ENCODE measurements at regions not wholly inside any gene's neighbourhood (a gene's known extent, or its start where the extent isn't known, plus 50 kb on each side); places are given as distances from the start of the nearest gene placed in this dataset.

GRCh38 chr11:71063129-71063528 is 189.2 kb downstream of the SHANK2 start:
- Histone ChIP-seq H3K4me1 (ENCODE audit: control insufficient read depth in 2 of 2, insufficient read depth in 2 of 2, low read length in 2 of 2) (no peaks in the 10 kb centered on the region), H3K36me3 (ENCODE audit: control insufficient read depth in 2 of 2, insufficient read depth in 2 of 2, low read length in 1 of 2) (no peaks in the 10 kb centered on the region), H3K9me3 (ENCODE audit: control insufficient read depth in 2 of 2, insufficient read depth in 1 of 2, low read length in 1 of 2) (peaks cover 0 to 1% of the 10 kb centered on the region in 2 donors), H3K27me3 (ENCODE audit: control insufficient read depth in 2 of 2, insufficient read depth in 1 of 2, low read length in 1 of 2) (no peaks in the 10 kb centered on the region), H3K4me3 (ENCODE audit: low read length in 2 of 2) (no peak overlapping the region), H3K27ac (ENCODE audit: low read depth in 1 of 2, low read length in 1 of 2) (no peak overlapping the region)
- DNase-seq (ENCODE audit: low read depth in 6 of 9, low spot score in 9 of 9) = no peak
- WGBS = 87% methylated on average over 7 of the region's 7 CpGs

- Histone ChIP-seq H3K4me3 (ENCODE audit: low read length in 2 of 2) (no peak overlapping the region), H3K4me1 (ENCODE audit: control insufficient read depth in 2 of 2, insufficient read depth in 2 of 2, low read length in 2 of 2) (no peaks in the 10 kb centered on the region), H3K27me3 (ENCODE audit: control insufficient read depth in 2 of 2, insufficient read depth in 1 of 2, low read length in 1 of 2) (no peaks in the 10 kb centered on the region), H3K36me3 (ENCODE audit: control insufficient read depth in 2 of 2, insufficient read depth in 2 of 2, low read length in 1 of 2) (no peaks in the 10 kb centered on the region), H3K9me3 (ENCODE audit: control insufficient read depth in 2 of 2, insufficient read depth in 1 of 2, low read length in 1 of 2) (peaks cover 0 to 1% of the 10 kb centered on the region in 2 donors), H3K27ac (ENCODE audit: low read depth in 1 of 2, low read length in 1 of 2) (no peak overlapping the region)
- 96% methylated on average over 3 of the region's 3 CpGs for WGBS
- DNase-seq (ENCODE audit: low read depth in 6 of 9, low spot score in 9 of 9) = no peak
Measured at GRCh38 chr11:71062199-71062598, 190.2 kb downstream of the SHANK2 start.

GRCh38 chr11:71060391-71060791 is 192.0 kb downstream of the SHANK2 start:
- Histone ChIP-seq H3K4me3 (ENCODE audit: low read length in 2 of 2) (no peak overlapping the region), H3K4me1 (ENCODE audit: control insufficient read depth in 2 of 2, insufficient read depth in 2 of 2, low read length in 2 of 2) (no peaks in the 10 kb centered on the region), H3K27me3 (ENCODE audit: control insufficient read depth in 2 of 2, insufficient read depth in 1 of 2, low read length in 1 of 2) (no peaks in the 10 kb centered on the region), H3K27ac (ENCODE audit: low read depth in 1 of 2, low read length in 1 of 2) (no peak overlapping the region), H3K36me3 (ENCODE audit: control insufficient read depth in 2 of 2, insufficient read depth in 2 of 2, low read length in 1 of 2) (no peaks in the 10 kb centered on the region), H3K9me3 (ENCODE audit: control insufficient read depth in 2 of 2, insufficient read depth in 1 of 2, low read length in 1 of 2) (peaks cover 0 to 1% of the 10 kb centered on the region in 2 donors)
- DNase-seq (ENCODE audit: low read depth in 6 of 9, low spot score in 9 of 9) = no peak
- 83% methylated on average over 9 of the region's 9 CpGs for WGBS

GRCh38 chr11:71059662-71060061 is 192.7 kb downstream of the SHANK2 start:
- Histone ChIP-seq H3K4me1 (ENCODE audit: control insufficient read depth in 2 of 2, insufficient read depth in 2 of 2, low read length in 2 of 2) (no peaks in the 10 kb centered on the region), H3K9me3 (ENCODE audit: control insufficient read depth in 2 of 2, insufficient read depth in 1 of 2, low read length in 1 of 2) (no peaks in the 10 kb centered on the region), H3K27ac (ENCODE audit: low read depth in 1 of 2, low read length in 1 of 2) (no peak overlapping the region), H3K4me3 (ENCODE audit: low read length in 2 of 2) (no peak overlapping the region), H3K27me3 (ENCODE audit: control insufficient read depth in 2 of 2, insufficient read depth in 1 of 2, low read length in 1 of 2) (no peaks in the 10 kb centered on the region), H3K36me3 (ENCODE audit: control insufficient read depth in 2 of 2, insufficient read depth in 2 of 2, low read length in 1 of 2) (no peaks in the 10 kb centered on the region)
- WGBS = 97% methylated on average over 12 of the region's 12 CpGs
- no peak for DNase-seq (ENCODE audit: low read depth in 6 of 9, low spot score in 9 of 9)

- H3K36me3 ChIP-seq (ENCODE audit: control insufficient read depth in 2 of 2, insufficient read depth in 2 of 2, low read length in 1 of 2) = no peaks in the 10 kb centered on the region
- 94% methylated on average over 6 of the region's 6 CpGs for WGBS
- no peak overlapping the region for H3K27ac ChIP-seq (ENCODE audit: low read depth in 1 of 2, low read length in 1 of 2)
- H3K4me1 ChIP-seq (ENCODE audit: control insufficient read depth in 2 of 2, insufficient read depth in 2 of 2, low read length in 2 of 2) = no peaks in the 10 kb centered on the region
- no peaks in the 10 kb centered on the region for H3K27me3 ChIP-seq (ENCODE audit: control insufficient read depth in 2 of 2, insufficient read depth in 1 of 2, low read length in 1 of 2)
- DNase-seq (ENCODE audit: low read depth in 6 of 9, low spot score in 9 of 9) = no peak
- H3K4me3 ChIP-seq (ENCODE audit: low read length in 2 of 2) = no peak overlapping the region
- no peaks in the 10 kb centered on the region for H3K9me3 ChIP-seq (ENCODE audit: control insufficient read depth in 2 of 2, insufficient read depth in 1 of 2, low read length in 1 of 2)
Measured at GRCh38 chr11:71055925-71056324, 196.5 kb downstream of the SHANK2 start.

Measured in thymus (tissue), 11 donors.